ENCODE measurements at regions not wholly inside any gene's neighbourhood (a gene's known extent, or its start where the extent isn't known, plus 50 kb on each side); places are given as distances from the start of the nearest gene placed in this dataset.
"Not testable (repeated sequence)": the region's sequence is repeated elsewhere in the genome, so short reads cannot be mapped to it uniquely, and the experiment has no call there.

DNA sequence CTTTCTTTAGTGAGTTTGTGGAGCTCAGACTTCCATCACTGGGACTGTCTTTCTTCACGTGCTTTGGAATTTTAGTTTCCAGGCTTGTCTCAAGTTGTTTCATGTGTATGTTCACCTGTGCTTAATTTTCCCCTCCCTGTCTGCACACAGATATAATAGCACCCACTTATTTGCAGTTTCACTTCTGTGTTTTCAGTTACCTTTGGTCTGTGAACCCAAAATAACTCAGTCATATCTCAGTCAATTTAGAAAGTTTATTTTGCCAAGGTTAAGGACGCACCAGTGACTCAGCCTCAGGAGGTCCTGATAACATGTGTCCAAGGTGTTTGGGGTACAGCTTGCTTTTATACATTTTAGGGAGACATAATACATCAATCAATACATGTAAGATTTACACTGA, 330.4 kb downstream of the ICE1 start:
- no peak overlapping the region for H3K4me3 ChIP-seq (replicated peaks in 1 of 2; ENCODE audit: low read depth in 2 of 2, low read length in 2 of 2)
- TF ChIP-seq, protein P1, sequence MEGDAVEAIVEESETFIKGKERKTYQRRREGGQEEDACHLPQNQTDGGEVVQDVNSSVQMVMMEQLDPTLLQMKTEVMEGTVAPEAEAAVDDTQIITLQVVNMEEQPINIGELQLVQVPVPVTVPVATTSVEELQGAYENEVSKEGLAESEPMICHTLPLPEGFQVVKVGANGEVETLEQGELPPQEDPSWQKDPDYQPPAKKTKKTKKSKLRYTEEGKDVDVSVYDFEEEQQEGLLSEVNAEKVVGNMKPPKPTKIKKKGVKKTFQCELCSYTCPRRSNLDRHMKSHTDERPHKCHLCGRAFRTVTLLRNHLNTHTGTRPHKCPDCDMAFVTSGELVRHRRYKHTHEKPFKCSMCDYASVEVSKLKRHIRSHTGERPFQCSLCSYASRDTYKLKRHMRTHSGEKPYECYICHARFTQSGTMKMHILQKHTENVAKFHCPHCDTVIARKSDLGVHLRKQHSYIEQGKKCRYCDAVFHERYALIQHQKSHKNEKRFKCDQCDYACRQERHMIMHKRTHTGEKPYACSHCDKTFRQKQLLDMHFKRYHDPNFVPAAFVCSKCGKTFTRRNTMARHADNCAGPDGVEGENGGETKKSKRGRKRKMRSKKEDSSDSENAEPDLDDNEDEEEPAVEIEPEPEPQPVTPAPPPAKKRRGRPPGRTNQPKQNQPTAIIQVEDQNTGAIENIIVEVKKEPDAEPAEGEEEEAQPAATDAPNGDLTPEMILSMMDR (IDR thresholded peaks at IDR 0.05; ENCODE audit: low read depth, low read length): no peak
- DNase-seq (ENCODE audit: low read depth in 2 of 2): no peak

DNA sequence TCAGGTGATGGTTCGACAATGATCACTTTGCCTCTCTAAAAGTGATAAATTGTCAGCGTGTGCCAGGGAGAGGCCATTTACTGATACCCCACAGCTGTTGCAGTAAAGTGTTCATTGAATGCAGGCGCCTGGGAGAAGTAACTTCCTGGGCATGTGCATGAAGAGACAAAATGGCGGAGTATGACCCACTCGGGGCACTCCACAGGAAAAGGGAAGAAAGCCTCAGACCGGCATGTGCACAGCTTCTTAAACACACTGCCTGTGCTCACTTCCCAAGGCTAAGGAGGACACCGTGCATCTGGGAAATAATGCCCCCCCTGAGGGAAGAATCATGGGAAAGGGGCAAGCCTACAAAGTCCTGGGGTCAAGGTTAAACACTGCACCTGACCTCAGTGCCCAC, 329.5 kb downstream of the ICE1 start:
- DNase-seq (ENCODE audit: low read depth in 2 of 2): no peak
- TF ChIP-seq, protein P1 (IDR thresholded peaks at IDR 0.05; ENCODE audit: low read depth, low read length): no peak
- H3K4me3 ChIP-seq (replicated peaks in 1 of 2; ENCODE audit: low read depth in 2 of 2, low read length in 2 of 2): no peak overlapping the region

DNA sequence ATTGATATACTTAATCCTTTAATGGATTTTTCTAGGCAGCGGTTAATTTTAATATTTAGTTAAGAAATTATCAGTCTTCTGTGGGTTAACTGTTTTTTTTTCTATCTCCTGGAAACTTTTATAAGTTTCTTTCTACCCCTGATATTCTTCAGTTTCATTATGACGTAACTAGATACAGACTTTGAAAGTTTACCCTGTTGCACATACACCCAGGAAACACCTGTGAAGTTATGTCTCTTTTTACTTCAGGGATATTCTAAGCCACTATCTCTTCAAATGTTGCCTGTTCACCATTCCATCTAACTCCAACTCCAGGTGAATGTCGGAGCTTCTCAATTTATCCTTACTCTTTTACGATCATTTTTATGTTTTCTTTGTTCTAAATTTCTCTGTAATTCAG, 329.0 kb downstream of the ICE1 start:
- TF ChIP-seq, protein P1 (IDR thresholded peaks at IDR 0.05; ENCODE audit: low read depth, low read length): no peak
- no peak overlapping the region for H3K4me3 ChIP-seq (replicated peaks in 1 of 2; ENCODE audit: low read depth in 2 of 2, low read length in 2 of 2)
- no peak for DNase-seq (ENCODE audit: low read depth in 2 of 2)

DNA sequence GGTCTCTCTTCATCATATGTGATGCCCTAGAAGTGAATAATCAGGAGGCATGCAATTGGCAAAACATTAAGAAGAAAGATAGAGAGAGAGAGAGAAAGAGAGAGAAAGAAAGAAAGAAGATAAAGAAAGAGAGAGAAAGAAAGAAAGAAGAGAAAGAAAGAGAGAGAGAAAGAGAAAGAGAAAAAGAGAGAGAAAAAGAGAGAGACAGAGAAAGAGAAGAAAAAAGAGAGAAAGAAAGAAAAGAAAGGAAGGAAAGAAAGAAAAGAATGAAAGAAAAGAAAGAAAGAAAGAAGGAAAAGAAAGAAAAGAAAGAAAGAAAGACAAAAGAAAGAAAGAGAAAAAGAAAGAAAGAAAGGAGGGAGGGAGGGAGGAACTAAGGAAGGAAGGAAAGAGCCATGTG, 318.9 kb downstream of the ICE1 start:
- TF ChIP-seq, protein P1 (IDR thresholded peaks at IDR 0.05; ENCODE audit: low read depth, low read length): no peak
- DNase-seq (ENCODE audit: low read depth in 2 of 2): no peak
- H3K4me3 ChIP-seq (replicated peaks in 1 of 2; ENCODE audit: low read depth in 2 of 2, low read length in 2 of 2): no peak overlapping the region

DNA sequence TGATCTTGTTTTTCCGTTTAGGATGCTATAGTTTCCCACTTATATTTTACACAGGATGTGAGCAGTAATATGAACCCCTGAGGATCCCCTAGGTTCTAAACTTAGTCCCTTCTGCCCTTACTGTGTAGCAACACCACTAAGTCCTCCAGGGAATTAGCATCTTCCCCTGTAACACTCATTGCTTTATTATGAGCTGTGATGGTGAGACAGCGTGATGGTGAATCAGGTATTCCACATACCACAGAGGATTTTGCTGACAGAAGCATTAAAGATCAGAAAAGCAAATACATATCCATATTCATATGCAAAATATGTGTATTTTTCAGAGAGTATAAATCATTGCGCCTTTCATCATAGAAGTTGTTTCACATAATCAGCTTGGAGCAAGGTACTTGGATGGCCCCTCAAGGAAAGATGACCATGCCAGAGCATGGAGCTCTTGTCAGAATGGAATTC, 317.0 kb downstream of the ICE1 start:
- TF ChIP-seq, protein P1 (IDR thresholded peaks at IDR 0.05; ENCODE audit: low read depth, low read length): no peak
- DNase-seq (ENCODE audit: low read depth in 2 of 2): no peak
- H3K4me3 ChIP-seq (replicated peaks in 1 of 2; ENCODE audit: low read depth in 2 of 2, low read length in 2 of 2): no peak overlapping the region

DNA sequence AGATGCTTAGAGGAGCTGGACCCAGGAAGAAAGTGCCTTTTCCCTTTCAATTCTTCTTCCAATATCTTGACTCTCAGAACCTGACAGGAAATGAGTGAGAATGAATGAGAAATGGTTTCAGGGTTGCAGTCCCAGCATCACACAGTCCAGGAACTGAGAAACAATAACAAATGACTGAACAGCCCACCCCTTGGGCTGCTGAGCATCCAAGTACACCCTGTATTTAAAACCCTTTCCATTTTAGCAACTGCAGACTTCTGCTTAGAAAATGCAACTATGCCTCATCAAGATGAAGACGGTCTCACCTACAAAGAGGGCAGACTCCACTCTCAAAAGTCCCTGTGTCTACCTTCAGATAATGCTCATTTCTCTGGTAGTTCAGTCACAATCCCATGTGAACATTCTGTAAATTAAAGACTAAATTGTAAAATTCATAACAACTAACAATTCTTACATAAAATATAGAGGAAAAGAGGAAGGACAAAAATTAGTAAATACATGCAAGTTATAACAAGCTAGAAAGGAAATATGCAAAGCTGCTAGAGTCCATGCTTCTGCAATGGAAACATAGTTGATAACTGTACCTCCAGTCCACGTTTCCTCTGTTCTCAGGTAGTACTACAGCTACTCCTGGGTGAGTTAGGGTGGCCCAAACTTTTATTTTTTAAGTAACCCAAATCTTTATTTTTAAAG, 316.5 kb downstream of the ICE1 start:
- H3K4me3 ChIP-seq (replicated peaks in 1 of 2; ENCODE audit: low read depth in 2 of 2, low read length in 2 of 2): no peak overlapping the region
- DNase-seq (ENCODE audit: low read depth in 2 of 2): no peak
- TF ChIP-seq, protein P1 (IDR thresholded peaks at IDR 0.05; ENCODE audit: low read depth, low read length): no peak

DNA sequence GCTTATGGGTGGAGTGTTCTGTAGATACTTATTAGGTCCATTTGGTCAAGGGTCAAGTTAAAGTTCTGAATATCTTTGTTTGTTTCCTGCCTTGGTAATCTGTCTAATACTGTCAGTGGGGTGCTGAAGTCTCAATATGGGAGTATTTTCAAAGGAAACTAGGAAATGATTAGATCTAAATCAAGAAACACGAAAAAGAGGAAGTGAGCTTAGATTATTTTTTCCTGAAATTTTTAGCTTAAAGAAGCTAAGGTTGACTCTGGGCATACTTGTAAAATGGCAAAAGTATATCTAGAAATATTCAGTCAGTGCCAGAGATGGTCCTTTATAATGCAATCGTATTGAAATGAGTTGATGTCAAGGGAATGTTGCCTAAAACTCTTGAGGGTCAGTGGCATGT, 313.5 kb downstream of the ICE1 start:
- TF ChIP-seq, protein P1 (IDR thresholded peaks at IDR 0.05; ENCODE audit: low read depth, low read length): no peak
- H3K4me3 ChIP-seq (replicated peaks in 1 of 2; ENCODE audit: low read depth in 2 of 2, low read length in 2 of 2): no peak overlapping the region
- DNase-seq (ENCODE audit: low read depth in 2 of 2): no peak

DNA sequence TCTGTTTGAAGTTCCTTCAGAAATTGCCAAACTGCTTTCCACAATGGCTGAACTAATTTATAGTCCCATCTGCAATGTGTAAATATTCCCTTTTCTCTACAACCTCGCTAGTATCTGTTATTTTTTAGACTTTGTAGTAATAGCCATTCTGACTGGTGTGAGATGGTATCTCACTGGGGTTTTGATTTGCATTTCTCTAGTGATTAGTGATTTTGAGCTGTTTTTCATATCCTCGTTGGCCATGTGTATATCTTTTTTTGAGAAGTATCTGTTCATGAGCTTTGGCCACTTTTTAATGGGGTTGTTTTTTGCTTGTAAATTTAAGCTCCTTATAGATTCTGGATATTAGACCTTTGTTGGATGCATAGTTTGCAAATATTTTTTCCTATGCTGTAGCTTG, 310.6 kb downstream of the ICE1 start:
- DNase-seq (ENCODE audit: low read depth in 2 of 2); H3K4me3 ChIP-seq (replicated peaks in 1 of 2; ENCODE audit: low read depth in 2 of 2, low read length in 2 of 2): not testable (repeated sequence)
